Caco-2 (cell line): ENCODE measurements at regions not wholly inside any gene's neighbourhood (a gene's known extent, or its start where the extent isn't known, plus 50 kb on each side); places are given as distances from the start of the nearest gene placed in this dataset.
A peak's percentile ranks its signal among the peaks of the same experiment; 100 is the strongest.

Experiments used
- BruUV-seq: library from RNA; stranded (reverse); fragments of 400-500 nt; replicated peaks from 2 replicates; lab custom pipeline; 2021; lab: Mats Ljungman, UMichigan
- CTCF ChIA-PET: fragments of 300-600 bp; sonication (Branson Sonifier 250); formaldehyde crosslinking; loops from one replicate; lab custom pipeline; 2022; ENCODE audit warnings: antibody characterized with exemption; lab: Charles Lee
- POLR2A ChIA-PET: fragments of 300-600 bp; sonication (Branson Sonifier 250); formaldehyde crosslinking; loops from one replicate; lab custom pipeline; 2022; ENCODE audit warnings: antibody characterized with exemption; lab: Charles Lee
- DNase-seq, 2 experiments: peaks; one replicate each; pipeline versions ENCODE4 v3.0.0 to v3.0.0-alpha.2; 2020 to 2022
- H3K27me3 ChIP-seq: replicated peaks from 2 replicates; pipeline ENCODE4 v1.6.0; 2011; ENCODE audit warnings: low read length; ENCODE audit not compliant: control insufficient read depth, insufficient read depth
- H3K36me3 ChIP-seq: 2 replicates; pipeline ENCODE4 v1.5.1; 2011; ENCODE audit warnings: low read length; ENCODE audit not compliant: control insufficient read depth, insufficient read depth
- H3K4me1 ChIP-seq: fragments of 250-450 bp; sonication (Bioruptor Pico); 2 replicates; pipeline ENCODE4 v1.5.1; 2020; ENCODE audit warnings: mild to moderate bottlenecking
- H3K4me3 ChIP-seq: 2 replicates; pipeline ENCODE4 v1.5.1; 2011; ENCODE audit warnings: low read depth, mild to moderate bottlenecking, control low read depth, low read length
- H3K9me3 ChIP-seq: fragments of 250-450 bp; sonication (Bioruptor Pico); 2 replicates; pipeline ENCODE4 v1.5.1; 2020; ENCODE audit warnings: mild to moderate bottlenecking, moderate library complexity
- H3K27ac Mint-ChIP-seq: one replicate; pipeline ENCODE4 v1.8.0; 2022; ENCODE audit warnings: mixed read lengths; ENCODE audit not compliant: unreplicated experiment
- H3K27me3 Mint-ChIP-seq: one replicate; pipeline ENCODE4 v1.8.0; 2022; ENCODE audit warnings: mixed read lengths; ENCODE audit not compliant: insufficient read depth, unreplicated experiment
- H3K36me3 Mint-ChIP-seq: one replicate; pipeline ENCODE4 v1.8.0; 2022; ENCODE audit warnings: mild to moderate bottlenecking, mixed read lengths; ENCODE audit not compliant: insufficient read depth, unreplicated experiment
- H3K4me1 Mint-ChIP-seq: one replicate; pipeline ENCODE4 v1.8.0; 2022; ENCODE audit warnings: low read depth, mixed read lengths; ENCODE audit not compliant: unreplicated experiment
- H3K4me3 Mint-ChIP-seq: one replicate; pipeline ENCODE4 v1.8.0; 2022; ENCODE audit warnings: mild to moderate bottlenecking, moderate library complexity, mixed read lengths; ENCODE audit not compliant: unreplicated experiment
- H3K9me3 Mint-ChIP-seq: one replicate; pipeline ENCODE4 v1.8.0; 2022; ENCODE audit warnings: mixed read lengths; ENCODE audit not compliant: unreplicated experiment
- intact Hi-C: fragments of 100-400 bp; cut with micrococcal nuclease; formaldehyde crosslinking; loops from one replicate; pipeline ENCODE4 v1.10.0; 2022; ENCODE audit not compliant: unreplicated experiment
- TF ChIP-seq, protein P1 (sequence below), 2 experiments: fragments of 200-600 bp in 1 of 2; IDR thresholded peaks; 1 replicate in 1 of 2; 2 replicates in 1 of 2; pipeline versions ENCODE4 v1.5.1 to v1.8.0; 2011 to 2022; ENCODE audit warnings: antibody characterized with exemption in 1 of 2, control low read depth in 1 of 2, inconsistent platforms in 1 of 2, low read depth in 1 of 2, low read length in 1 of 2, mild to moderate bottlenecking in 1 of 2, moderate library complexity in 1 of 2; ENCODE audit not compliant: insufficient read depth in 1 of 2, severe bottlenecking in 1 of 2, unreplicated experiment in 1 of 2

DNA sequence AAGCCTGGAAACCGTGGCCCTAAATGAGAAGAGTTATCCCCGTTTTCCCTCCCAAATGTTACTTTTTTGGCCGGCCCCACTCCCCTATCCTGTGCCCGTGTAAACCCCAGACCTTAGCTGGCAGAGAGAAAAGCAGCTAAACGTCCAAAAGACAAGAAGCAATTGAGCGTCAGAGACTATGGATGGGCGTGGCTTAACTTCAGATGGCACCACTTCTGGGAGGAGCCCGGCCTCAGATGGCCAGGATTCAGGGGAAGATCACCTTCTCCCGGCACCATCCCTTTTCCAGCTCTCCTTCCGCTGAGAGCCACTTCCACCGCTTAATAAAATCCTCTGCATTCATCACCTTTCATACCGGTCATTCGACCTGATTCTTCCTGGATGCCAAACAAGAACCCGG lies 350.1 kb upstream of the PCDH7 start:
- DNase-seq: no peak
- H3K27ac Mint-ChIP-seq: no peak overlapping the region
- no peaks in the 10 kb centered on the region for H3K9me3 Mint-ChIP-seq
- Histone ChIP-seq H3K27me3 (no peaks in the 10 kb centered on the region), H3K9me3 (no peaks in the 10 kb centered on the region), H3K4me3 (no peak overlapping the region), H3K4me1 (no peaks in the 10 kb centered on the region), H3K36me3 (no peaks in the 10 kb centered on the region)
- intact Hi-C loops: no loop called here
- H3K27me3 Mint-ChIP-seq: peaks cover 3% of the 10 kb centered on the region
- CTCF ChIA-PET: no interaction called here
- TF ChIP-seq, protein P1, sequence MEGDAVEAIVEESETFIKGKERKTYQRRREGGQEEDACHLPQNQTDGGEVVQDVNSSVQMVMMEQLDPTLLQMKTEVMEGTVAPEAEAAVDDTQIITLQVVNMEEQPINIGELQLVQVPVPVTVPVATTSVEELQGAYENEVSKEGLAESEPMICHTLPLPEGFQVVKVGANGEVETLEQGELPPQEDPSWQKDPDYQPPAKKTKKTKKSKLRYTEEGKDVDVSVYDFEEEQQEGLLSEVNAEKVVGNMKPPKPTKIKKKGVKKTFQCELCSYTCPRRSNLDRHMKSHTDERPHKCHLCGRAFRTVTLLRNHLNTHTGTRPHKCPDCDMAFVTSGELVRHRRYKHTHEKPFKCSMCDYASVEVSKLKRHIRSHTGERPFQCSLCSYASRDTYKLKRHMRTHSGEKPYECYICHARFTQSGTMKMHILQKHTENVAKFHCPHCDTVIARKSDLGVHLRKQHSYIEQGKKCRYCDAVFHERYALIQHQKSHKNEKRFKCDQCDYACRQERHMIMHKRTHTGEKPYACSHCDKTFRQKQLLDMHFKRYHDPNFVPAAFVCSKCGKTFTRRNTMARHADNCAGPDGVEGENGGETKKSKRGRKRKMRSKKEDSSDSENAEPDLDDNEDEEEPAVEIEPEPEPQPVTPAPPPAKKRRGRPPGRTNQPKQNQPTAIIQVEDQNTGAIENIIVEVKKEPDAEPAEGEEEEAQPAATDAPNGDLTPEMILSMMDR (IDR thresholded peaks at IDR 0.05; ENCODE audit: insufficient read depth in 1 of 2, low read depth in 1 of 2, low read length in 1 of 2, severe bottlenecking in 1 of 2, unreplicated experiment in 1 of 2): no peak
- no peaks in the 10 kb centered on the region for H3K4me1 Mint-ChIP-seq
- no peaks in the 10 kb centered on the region for H3K36me3 Mint-ChIP-seq
- POLR2A ChIA-PET: no interaction called here
- no peak overlapping the region for H3K4me3 Mint-ChIP-seq
- no TSS peak for BruUV-seq

DNA sequence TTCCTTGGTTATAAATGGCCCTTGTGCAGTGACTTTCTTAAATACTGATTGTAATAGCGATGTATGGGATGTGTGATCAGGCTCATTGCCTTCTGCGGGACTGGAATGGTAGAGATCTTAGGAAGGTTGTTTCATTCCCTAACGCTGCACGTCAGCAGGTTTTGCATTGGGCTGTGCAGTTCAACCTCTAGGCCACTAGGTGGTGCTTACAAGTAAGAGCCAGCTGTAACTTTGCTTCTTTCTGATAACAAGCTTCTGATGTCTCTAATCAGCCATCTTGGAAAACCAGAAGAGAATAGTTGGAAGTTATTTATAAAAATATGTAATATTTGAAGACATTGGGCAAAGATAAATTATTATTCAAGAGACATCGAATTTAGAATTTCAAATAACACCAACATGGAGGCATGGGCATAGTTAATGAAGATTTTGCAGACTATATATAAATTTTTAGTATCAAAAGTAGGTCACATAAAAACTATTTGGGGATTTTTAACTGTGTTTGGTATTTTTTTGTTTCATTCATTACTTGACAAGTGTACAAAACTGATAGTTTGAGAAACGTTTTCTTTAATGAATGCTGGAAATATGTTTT lies 339.7 kb upstream of the PCDH7 start:
- no peaks in the 10 kb centered on the region for H3K36me3 Mint-ChIP-seq
- H3K27ac Mint-ChIP-seq: no peak overlapping the region
- Histone ChIP-seq H3K9me3 (no peaks in the 10 kb centered on the region), H3K27me3 (no peaks in the 10 kb centered on the region), H3K4me3 (no peak overlapping the region), H3K4me1 (no peaks in the 10 kb centered on the region), H3K36me3 (no peaks in the 10 kb centered on the region)
- DNase-seq: peak; percentile 71 to 72
- ChIA-PET POLR2A (no interaction called here), CTCF (interaction anchor here (1.0 kb wide), 1 partner anchor 19 kb away, joined by 6 read pairs; no protein-coding TSS in a partner anchor)
- TF ChIP-seq, protein P1 (IDR thresholded peaks at IDR 0.05; ENCODE audit: insufficient read depth in 1 of 2, low read depth in 1 of 2, low read length in 1 of 2, severe bottlenecking in 1 of 2, unreplicated experiment in 1 of 2): peak; percentile 87 to 89
- H3K27me3 Mint-ChIP-seq: peaks cover 2% of the 10 kb centered on the region
- H3K4me3 Mint-ChIP-seq: no peak overlapping the region
- H3K9me3 Mint-ChIP-seq: no peaks in the 10 kb centered on the region
- intact Hi-C loops: loop anchor here (1.0 to 5.0 kb wide), 4 partner anchors 19 to 334 kb away; no protein-coding TSS in a partner anchor
- no TSS peak for BruUV-seq
- no peaks in the 10 kb centered on the region for H3K4me1 Mint-ChIP-seq

DNA sequence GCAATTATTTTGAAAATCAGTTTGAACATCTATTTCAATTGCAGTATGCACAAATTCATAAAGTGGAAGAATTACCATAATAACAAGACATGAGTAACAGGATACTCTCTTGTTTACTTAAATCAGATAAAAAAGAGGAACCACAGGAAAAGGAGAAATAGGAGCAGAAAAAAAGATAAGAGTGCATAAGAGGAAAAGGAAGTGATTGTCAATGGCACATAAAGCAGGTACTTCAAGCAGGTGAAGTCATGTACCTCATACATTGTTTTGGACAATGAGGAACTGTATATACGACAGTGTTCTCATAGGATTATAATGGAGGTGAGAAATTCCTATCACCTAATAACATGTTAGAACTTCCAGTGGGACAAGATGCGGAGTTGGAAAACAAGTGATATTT lies 334.5 kb upstream of the PCDH7 start:
- no peaks in the 10 kb centered on the region for H3K36me3 Mint-ChIP-seq
- intact Hi-C loops: no loop called here
- CTCF ChIA-PET: no interaction called here

More for the DNA sequence above, 334.5 kb upstream of the PCDH7 start:
- Mint-ChIP-seq H3K27me3 (no peaks in the 10 kb centered on the region), H3K4me1 (no peaks in the 10 kb centered on the region), H3K27ac (no peak overlapping the region), H3K4me3 (no peak overlapping the region), H3K9me3 (no peaks in the 10 kb centered on the region)
- Histone ChIP-seq H3K27me3 (no peaks in the 10 kb centered on the region), H3K4me3 (no peak overlapping the region), H3K36me3 (no peaks in the 10 kb centered on the region), H3K9me3 (no peaks in the 10 kb centered on the region), H3K4me1 (no peaks in the 10 kb centered on the region)
- POLR2A ChIA-PET: no interaction called here
- TF ChIP-seq, protein P1 (IDR thresholded peaks at IDR 0.05; ENCODE audit: insufficient read depth in 1 of 2, low read depth in 1 of 2, low read length in 1 of 2, severe bottlenecking in 1 of 2, unreplicated experiment in 1 of 2): no peak
- no TSS peak for BruUV-seq
- no peak for DNase-seq
